ENCODE measurements at regions not wholly inside any gene's neighbourhood (a gene's known extent, or its start where the extent isn't known, plus 50 kb on each side); places are given as distances from the start of the nearest gene placed in this dataset.
"Not testable (repeated sequence)": the region's sequence is repeated elsewhere in the genome, so short reads cannot be mapped to it uniquely, and the experiment has no call there.

GRCh38 chr5:119694284-119694683, 64.9 kb downstream of the FAM170A start:
- no peak for DNase-seq (ENCODE audit: low spot score)

GRCh38 chr5:119706049-119706448, 76.7 kb downstream of the FAM170A start:
- DNase-seq (ENCODE audit: low spot score) = no peak

GRCh38 chr5:119708076-119708790, 78.9 kb downstream of the FAM170A start:
- DNase-seq (ENCODE audit: low spot score) = no peak

DNA sequence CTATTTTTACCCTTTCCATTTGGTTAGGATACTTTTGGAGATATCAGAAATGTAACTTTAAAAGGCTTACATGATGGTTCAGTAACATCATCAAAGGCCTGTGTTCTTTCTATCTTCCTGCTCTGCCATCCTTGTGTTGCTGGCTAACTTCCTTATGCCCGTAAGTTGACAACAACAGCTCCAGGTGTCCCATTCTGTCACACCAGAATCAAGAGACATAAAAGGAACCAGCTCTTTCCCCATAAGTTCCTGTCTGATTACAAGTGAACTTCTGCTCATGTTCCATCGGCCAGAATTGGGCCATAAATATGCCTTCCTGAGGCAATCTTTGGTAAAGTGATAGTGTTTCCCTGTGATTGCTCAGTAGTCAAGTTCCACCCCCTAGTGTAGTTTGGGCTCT, 92.4 kb downstream of the FAM170A start:
- DNase-seq (ENCODE audit: low spot score) = no peak

DNA sequence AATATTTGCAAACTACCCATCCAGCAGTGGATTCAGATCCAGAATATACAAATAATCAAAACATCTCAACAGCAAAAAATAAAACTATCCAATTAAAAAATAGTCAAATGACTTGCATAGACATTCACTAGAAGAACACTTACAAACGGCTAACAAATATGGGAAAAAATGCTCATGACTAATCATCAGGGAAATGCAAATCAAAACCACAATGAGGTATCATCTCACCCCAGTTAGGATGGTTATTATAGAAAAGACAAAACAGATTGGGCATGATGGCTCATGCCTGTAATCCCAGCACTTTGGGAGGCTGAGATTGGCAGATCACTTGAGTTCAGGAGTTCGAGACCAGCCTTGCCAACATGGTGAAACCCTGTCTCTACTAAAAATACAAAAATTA, 95.9 kb downstream of the FAM170A start:
- DNase-seq (ENCODE audit: low spot score) = not testable (repeated sequence)

- DNase-seq (ENCODE audit: low spot score) = no peak
Measured at GRCh38 chr5:119726544-119726943, 97.2 kb downstream of the FAM170A start.

DNA sequence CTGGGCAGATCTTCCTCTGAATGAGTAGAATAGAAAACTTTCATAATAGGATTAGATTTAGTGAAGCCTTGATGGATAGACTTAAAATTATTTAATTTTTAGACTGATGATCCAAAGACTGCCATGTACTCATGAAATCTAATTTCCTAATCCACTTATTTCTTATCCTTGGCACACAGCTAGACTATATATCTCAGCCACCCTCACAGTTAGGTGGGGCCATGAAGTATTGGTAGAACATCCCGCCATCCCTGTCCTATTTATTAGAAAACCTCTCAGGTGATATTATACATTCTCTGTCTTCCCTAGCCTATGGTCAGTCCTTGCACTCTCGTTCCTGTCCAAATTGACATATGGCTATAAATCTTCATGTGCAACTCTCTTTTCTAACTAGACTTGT, 110.9 kb downstream of the FAM170A start:
- no peak for DNase-seq (ENCODE audit: low spot score)

- no peak for DNase-seq (ENCODE audit: low spot score)
Measured at GRCh38 chr5:119741691-119742090, 112.3 kb downstream of the FAM170A start.

GRCh38 chr5:119742311-119742710, 113.0 kb downstream of the FAM170A start:
- no peak for DNase-seq (ENCODE audit: low spot score)

- DNase-seq (ENCODE audit: low spot score) = no peak
Measured at GRCh38 chr5:119743927-119744326, 114.6 kb downstream of the FAM170A start.

- DNase-seq (ENCODE audit: low spot score) = no peak
Measured at GRCh38 chr5:119745976-119746375, 116.6 kb downstream of the FAM170A start.

GRCh38 chr5:119746984-119747383, 117.6 kb downstream of the FAM170A start:
- DNase-seq (ENCODE audit: low spot score) = no peak

DNA sequence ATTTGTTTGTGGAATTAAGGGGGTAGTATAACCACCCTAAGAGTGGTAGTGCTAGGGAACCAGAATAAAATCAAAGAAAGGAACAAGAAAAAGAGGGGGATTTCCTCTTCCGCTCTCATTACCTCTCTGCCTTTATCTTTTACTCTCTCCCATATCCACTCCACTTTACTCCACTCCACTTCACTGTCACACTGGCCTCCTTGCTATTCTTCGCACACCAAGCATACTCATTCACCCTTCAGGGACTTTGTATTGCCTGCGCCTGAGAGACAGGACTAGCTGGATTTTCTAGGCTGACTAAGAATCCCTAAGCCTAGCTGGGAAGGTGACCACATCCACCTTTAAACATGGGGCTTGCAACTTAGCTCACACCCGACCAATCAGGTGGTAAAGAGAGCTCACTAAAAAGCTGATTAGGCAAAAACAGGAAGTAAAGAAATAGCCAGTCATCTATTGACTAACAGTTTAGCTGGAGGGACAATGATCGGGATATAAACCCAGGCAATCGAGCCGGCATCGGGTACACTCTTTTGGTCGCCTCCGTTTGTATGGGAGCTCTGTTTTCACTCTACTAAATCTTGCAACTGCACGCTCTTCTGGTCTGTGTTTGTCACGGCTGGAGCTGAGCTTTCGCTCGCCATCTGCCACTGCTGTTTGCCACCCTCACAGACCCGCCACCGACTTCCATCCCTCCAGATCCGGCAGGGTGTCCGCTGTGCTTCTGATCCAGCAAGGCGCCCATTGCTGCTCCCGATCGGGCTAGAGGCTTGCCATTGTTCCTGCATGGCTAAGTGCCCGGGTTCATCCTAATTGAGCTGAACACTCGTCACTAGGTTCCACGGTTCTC, 121.8 kb downstream of the FAM170A start:
- no peak for DNase-seq (ENCODE audit: low spot score)

GRCh38 chr5:119751734-119752094, 122.4 kb downstream of the FAM170A start:
- DNase-seq (ENCODE audit: low spot score) = no peak

DNA sequence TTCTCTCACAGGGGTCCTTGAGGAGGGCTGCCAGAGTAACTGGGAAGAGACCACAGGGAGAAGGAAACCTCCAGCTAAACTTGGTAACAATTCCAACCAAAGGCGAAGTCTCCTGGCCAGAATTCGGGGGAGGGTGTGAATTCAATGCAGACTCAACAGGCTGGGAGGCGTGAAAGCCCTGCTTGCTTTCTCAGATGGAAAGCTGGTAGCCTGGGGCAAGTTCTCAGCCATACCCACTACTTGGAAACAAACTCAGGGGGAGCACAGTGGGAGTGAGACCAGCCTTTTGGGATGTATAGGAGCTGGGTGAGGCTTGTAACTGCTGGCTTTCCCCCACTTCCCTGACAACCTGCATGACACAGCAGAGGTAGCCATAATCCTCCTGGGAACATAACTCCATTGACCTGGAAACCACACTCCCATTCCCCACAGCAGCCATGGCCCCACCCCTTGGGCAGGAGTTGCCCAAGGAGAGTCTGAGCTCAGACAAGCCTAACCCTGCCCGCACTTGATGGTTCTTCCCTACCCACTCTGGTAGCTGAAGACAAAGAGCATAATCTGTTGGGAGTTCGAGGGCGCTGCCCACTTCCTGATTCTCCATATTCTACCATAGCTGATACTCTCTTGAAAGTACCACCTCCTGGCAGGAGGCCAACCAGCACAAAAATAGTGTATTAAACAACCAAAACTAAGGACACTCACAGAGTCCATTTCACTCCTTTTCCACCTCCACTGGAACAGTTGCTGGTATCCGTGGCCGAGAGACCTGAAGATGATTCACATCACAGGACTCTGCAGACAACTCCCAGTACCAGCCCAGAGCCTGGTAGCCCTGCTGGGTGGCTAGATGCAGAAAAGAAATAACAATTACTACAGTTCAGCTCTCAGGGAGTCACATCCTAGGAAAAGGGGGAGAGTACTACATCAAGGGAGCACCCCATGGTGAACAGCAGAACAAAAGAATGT, 123.8 kb downstream of the FAM170A start:
- no peak for DNase-seq (ENCODE audit: low spot score)

DNA sequence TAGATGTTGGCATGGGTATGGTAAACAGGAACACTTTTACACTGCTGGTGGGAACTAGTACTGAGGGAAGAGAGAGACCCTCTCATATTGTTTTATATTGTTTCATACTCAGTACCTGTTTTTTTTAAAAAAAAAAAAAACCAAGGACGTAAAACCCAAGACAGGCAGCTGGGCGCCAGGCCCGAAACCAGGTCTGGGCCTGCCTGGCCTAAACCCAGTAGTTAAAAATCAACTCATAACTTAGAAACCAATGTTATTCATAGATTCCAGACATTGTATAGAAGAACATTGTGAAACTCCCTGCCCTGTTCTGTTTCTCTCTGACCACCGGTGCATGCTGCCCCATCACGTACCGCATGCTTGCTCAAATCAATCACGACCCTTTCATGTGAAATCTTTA, 125.5 kb downstream of the FAM170A start:
- not testable (repeated sequence) for DNase-seq (ENCODE audit: low spot score)

DNA sequence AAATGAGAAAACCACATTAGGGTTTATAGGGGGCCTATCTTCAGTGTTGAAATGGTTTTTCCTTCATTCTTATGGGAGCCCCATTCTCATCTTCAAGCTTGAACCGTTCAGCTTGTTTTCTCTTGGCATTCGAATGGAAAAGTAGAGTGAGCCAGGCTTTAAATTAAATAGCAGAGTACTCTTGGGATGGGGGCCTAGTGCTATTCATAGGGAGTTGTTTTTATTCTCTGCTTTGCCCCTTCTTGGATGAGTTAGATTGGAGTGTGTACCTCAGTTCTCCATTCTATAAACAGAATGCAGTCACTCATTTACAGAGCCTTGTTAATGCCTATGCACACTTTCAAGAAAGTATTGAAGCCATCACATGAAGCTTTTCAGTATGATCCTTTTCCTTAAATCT, 127.9 kb downstream of the FAM170A start:
- no peak for DNase-seq (ENCODE audit: low spot score)

DNA sequence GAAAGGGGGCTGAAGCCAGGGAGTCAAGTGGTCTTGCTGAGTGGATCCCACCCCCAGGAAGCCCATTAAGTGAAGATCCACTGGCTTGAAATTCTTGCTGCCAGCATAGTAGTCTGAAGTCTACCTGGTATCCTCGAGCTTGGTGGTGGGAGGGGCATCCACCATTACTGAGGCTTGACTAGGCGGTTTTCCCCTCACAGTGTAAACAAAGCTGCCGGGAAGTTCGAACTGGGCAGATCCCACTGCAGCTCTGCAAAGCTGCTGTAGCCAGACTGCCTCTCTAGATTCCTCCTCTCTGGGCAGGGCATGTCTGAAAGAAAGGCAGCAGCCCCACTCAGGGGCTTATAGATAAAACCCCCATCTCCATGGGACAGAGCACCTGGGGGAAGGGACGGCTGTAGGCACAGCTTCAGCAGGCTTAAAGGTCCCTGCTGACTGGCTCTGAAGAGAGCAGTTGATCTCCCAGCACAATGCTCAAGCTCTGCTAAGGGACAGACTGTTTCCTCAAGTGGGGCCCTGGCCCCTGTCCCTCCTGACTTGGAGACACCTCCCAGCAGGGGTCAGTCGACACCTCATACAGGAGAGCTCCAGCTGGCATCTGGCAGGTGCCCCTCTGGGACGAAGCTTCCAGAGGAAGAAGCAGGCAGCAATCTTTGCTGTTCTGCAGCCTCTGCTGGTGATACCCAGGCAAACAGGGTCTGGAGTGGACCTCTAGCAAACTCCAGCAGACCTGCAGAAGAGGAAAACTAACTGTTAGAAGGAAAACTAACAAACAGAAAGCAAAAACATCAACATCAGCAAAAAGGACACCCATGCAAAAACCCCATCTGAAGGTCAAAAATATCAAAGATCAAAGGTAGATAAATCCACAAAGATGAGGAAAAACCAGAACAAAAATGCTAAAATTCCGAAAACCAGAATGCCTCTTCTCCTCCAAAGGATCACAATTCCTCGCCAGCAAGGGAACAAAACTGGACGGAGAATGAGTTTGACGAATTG, 140.6 kb downstream of the FAM170A start:
- not testable (repeated sequence) for DNase-seq (ENCODE audit: low spot score)

GRCh38 chr5:119780145-119780544, 150.8 kb downstream of the FAM170A start:
- DNase-seq (ENCODE audit: low spot score) = not testable (repeated sequence)

DNA sequence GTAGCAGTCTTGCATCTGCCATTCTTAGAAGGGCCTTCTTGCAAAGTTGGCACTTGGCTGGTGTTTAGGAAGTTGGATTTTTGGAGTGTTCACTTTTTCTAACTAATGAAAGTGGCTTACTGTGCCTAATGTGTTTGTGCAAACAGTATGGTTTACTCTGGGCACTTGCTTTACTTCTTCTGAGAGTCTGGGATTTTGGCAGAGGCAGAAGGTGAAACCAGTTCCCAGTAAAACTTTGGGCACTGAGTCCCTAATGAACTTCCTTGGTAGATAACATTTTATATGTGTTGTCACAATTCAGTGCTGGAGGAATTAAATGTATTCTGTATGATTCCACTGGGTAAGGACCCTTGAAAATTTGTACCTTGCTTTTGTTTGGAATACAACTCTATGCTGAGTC, 155.7 kb downstream of the FAM170A start:
- DNase-seq (ENCODE audit: low spot score) = no peak
